ENCODE measurements at regions not wholly inside any gene's neighbourhood (a gene's known extent, or its start where the extent isn't known, plus 50 kb on each side); places are given as distances from the start of the nearest gene placed in this dataset.
A peak's percentile ranks its signal among the peaks of the same experiment; 100 is the strongest.

DNA sequence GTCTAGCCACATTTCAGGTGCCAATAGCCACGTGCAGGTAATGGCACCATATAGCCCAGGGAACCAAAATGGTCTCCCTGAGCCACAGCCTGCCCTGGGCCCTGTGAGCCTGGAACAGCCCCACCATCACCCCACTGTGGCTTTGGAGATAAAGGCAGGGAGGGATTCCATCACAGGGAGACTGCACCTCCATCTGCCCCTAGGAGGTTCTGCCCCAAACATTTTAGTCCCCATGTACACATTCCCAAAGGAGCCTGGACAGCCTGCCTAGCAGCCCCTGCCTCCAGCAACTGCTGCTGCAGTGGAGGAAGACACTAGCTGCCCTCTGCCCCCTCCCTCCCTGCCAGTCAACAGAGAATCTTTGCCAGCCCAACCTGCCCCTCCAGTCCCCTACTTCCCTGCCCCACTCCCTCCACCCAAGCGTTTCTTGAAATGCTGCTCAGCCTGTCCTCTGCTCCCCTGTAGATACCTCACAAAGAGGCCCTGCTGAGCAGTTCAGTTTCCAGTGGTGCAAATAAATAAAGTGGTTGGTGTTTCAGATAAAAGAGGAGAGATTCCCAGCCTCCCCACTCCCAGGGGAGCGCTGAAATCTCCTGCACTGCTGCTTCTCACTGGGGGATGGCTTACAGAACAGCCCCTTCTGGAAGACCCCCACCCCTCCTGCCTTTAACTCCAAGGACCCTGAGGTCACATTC lies 921.8 kb downstream of the UQCRFS1 start:
- 0 out of 2 replicates have a peak, but pooled peaks have one; percentile 12 for TF ChIP-seq MAX (IDR thresholded peaks at IDR 0.05)
- TF ChIP-seq YY1 (IDR thresholded peaks at IDR 0.05; ENCODE audit: low read depth) = peak; percentile 38; the same call in 1 of the 2 replicates
- peak; percentile 94 for TF ChIP-seq TEAD4 (IDR thresholded peaks at IDR 0.05)
- peak; percentile 96 for TF ChIP-seq FOXM1 (IDR thresholded peaks at IDR 0.05; ENCODE audit: borderline replicate concordance, low read depth)
- TF ChIP-seq, protein P1, sequence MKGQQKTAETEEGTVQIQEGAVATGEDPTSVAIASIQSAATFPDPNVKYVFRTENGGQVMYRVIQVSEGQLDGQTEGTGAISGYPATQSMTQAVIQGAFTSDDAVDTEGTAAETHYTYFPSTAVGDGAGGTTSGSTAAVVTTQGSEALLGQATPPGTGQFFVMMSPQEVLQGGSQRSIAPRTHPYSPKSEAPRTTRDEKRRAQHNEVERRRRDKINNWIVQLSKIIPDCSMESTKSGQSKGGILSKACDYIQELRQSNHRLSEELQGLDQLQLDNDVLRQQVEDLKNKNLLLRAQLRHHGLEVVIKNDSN (IDR thresholded peaks at IDR 0.05) = no peak
- peak; percentile 92 for TF ChIP-seq NFIC (IDR thresholded peaks at IDR 0.05)
- peak; percentile 98 for TF ChIP-seq EP300 (IDR thresholded peaks at IDR 0.05; ENCODE audit: borderline replicate concordance)
- no peak for TF ChIP-seq CREB1 (IDR thresholded peaks at IDR 0.05; ENCODE audit: low read depth)
- TF ChIP-seq, protein P2, sequence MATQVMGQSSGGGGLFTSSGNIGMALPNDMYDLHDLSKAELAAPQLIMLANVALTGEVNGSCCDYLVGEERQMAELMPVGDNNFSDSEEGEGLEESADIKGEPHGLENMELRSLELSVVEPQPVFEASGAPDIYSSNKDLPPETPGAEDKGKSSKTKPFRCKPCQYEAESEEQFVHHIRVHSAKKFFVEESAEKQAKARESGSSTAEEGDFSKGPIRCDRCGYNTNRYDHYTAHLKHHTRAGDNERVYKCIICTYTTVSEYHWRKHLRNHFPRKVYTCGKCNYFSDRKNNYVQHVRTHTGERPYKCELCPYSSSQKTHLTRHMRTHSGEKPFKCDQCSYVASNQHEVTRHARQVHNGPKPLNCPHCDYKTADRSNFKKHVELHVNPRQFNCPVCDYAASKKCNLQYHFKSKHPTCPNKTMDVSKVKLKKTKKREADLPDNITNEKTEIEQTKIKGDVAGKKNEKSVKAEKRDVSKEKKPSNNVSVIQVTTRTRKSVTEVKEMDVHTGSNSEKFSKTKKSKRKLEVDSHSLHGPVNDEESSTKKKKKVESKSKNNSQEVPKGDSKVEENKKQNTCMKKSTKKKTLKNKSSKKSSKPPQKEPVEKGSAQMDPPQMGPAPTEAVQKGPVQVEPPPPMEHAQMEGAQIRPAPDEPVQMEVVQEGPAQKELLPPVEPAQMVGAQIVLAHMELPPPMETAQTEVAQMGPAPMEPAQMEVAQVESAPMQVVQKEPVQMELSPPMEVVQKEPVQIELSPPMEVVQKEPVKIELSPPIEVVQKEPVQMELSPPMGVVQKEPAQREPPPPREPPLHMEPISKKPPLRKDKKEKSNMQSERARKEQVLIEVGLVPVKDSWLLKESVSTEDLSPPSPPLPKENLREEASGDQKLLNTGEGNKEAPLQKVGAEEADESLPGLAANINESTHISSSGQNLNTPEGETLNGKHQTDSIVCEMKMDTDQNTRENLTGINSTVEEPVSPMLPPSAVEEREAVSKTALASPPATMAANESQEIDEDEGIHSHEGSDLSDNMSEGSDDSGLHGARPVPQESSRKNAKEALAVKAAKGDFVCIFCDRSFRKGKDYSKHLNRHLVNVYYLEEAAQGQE (IDR thresholded peaks at IDR 0.05; ENCODE audit: low read depth) = no peak
- 0 out of 2 replicates have a peak, but pooled peaks have one; percentile 20 for TF ChIP-seq EGR1 (IDR thresholded peaks at IDR 0.05)
- TF ChIP-seq TCF12 (IDR thresholded peaks at IDR 0.05; ENCODE audit: low read depth) = peak; percentile 99
- peak; percentile 99 for TF ChIP-seq ZBTB7A (IDR thresholded peaks at IDR 0.05; ENCODE audit: low read depth)
- TF ChIP-seq CEBPB (IDR thresholded peaks at IDR 0.05) = peak; percentile 56
- TF ChIP-seq RAD21 (IDR thresholded peaks at IDR 0.05; ENCODE audit: low read depth) = peak; percentile 21; the same call in 1 of the 2 replicates
- no peak for TF ChIP-seq TAF1 (IDR thresholded peaks at IDR 0.05; ENCODE audit: low read depth)

GRCh38 chr19:28289295-28290063 lies 923.5 kb downstream of the UQCRFS1 start:
- TF ChIP-seq, protein P2 (IDR thresholded peaks at IDR 0.05; ENCODE audit: low read depth) = no peak
- TF ChIP-seq EGR1 (IDR thresholded peaks at IDR 0.05) = peak; percentile 86
- peak; percentile 95 for TF ChIP-seq EP300 (IDR thresholded peaks at IDR 0.05; ENCODE audit: borderline replicate concordance)
- peak; percentile 92 for TF ChIP-seq TEAD4 (IDR thresholded peaks at IDR 0.05)
- TF ChIP-seq, protein P1 (IDR thresholded peaks at IDR 0.05) = peak; percentile 47; the same call in 1 of the 2 replicates
- TF ChIP-seq ZBTB7A (IDR thresholded peaks at IDR 0.05; ENCODE audit: low read depth) = peak; percentile 93
- peak; percentile 27 for TF ChIP-seq MAX (IDR thresholded peaks at IDR 0.05)
- no peak for TF ChIP-seq TAF1 (IDR thresholded peaks at IDR 0.05; ENCODE audit: low read depth)
- peak; percentile 96 for TF ChIP-seq TCF12 (IDR thresholded peaks at IDR 0.05; ENCODE audit: low read depth)
- peak; percentile 98 for TF ChIP-seq NFIC (IDR thresholded peaks at IDR 0.05)
- TF ChIP-seq YY1 (IDR thresholded peaks at IDR 0.05; ENCODE audit: low read depth) = peak; percentile 68; the same call in 1 of the 2 replicates
- TF ChIP-seq FOXM1 (IDR thresholded peaks at IDR 0.05; ENCODE audit: borderline replicate concordance, low read depth) = peak; percentile 87
- peak; percentile 54 for TF ChIP-seq RAD21 (IDR thresholded peaks at IDR 0.05; ENCODE audit: low read depth)
- TF ChIP-seq CREB1 (IDR thresholded peaks at IDR 0.05; ENCODE audit: low read depth) = no peak
- TF ChIP-seq CEBPB (IDR thresholded peaks at IDR 0.05) = peak; percentile 40; the same call in 1 of the 2 replicates

DNA sequence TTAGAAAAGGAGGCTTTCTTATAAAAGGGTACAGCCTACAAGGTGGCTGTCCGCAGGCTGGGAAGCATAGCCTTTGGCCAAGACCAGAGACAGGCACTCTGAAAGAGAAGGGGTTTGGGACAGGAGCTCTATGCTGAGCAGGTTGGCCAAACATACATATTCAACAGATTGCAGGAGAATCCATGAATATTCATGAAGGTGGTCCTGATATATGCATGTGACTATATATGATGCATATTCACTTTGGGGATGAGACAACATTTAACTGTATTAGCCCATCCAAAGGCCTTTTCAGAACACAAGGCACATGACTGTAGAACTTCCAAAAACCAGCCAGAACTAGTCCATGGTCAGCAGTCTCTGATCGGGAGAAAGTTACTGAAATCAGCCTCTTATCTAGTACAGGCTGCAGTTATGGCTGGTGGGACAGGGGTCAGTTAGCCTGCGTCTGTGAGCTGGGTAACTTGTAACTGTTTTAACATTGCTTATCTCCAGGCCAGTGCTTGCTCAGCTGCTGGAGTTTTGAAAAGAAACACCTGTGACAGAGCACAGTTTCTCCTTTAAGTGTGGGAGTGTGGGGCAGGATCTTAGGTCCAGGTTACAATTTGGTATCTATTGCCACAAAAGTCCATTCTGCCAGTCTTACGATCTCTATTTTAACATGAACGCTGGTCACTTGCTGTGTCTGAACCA lies 924.2 kb downstream of the UQCRFS1 start:
- TF ChIP-seq NFIC (IDR thresholded peaks at IDR 0.05) = no peak
- TF ChIP-seq CREB1 (IDR thresholded peaks at IDR 0.05; ENCODE audit: low read depth) = no peak
- TF ChIP-seq TCF12 (IDR thresholded peaks at IDR 0.05; ENCODE audit: low read depth) = no peak
- TF ChIP-seq, protein P1 (IDR thresholded peaks at IDR 0.05) = no peak

DNA sequence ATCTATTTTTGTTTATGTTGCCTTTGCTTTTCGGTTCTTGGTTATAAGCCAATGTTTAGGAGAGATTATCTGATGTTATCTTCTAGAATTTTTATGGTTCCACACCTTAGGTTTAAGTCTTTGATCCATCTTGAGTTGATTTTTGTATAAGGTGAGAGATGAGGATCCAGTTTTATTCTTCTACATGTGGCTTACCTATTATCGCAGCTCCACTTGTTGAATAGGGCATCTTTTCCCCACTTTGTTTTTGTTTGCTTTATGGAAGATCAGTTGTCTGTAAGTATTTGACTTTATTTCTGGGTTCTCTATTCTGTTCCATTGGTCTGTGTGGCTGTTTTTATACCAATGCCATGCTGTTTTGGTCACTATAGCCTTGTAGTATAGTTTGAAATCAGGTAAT lies 927.0 kb downstream of the UQCRFS1 start:
- TF ChIP-seq RAD21 (IDR thresholded peaks at IDR 0.05; ENCODE audit: low read depth) (no peak), ZBTB7A (IDR thresholded peaks at IDR 0.05; ENCODE audit: low read depth) (no peak), CEBPB (IDR thresholded peaks at IDR 0.05) (no peak), FOXM1 (IDR thresholded peaks at IDR 0.05; ENCODE audit: borderline replicate concordance, low read depth) (no peak), CREB1 (IDR thresholded peaks at IDR 0.05; ENCODE audit: low read depth) (no peak), EGR1 (IDR thresholded peaks at IDR 0.05) (no peak), TAF1 (IDR thresholded peaks at IDR 0.05; ENCODE audit: low read depth) (no peak), YY1 (IDR thresholded peaks at IDR 0.05; ENCODE audit: low read depth) (no peak), NFIC (IDR thresholded peaks at IDR 0.05) (no peak), TCF12 (IDR thresholded peaks at IDR 0.05; ENCODE audit: low read depth) (no peak), MAX (IDR thresholded peaks at IDR 0.05) (no peak), EP300 (IDR thresholded peaks at IDR 0.05; ENCODE audit: borderline replicate concordance) (no peak), TEAD4 (IDR thresholded peaks at IDR 0.05) (no peak)
- TF ChIP-seq, protein P2 (IDR thresholded peaks at IDR 0.05; ENCODE audit: low read depth) = no peak
- TF ChIP-seq, protein P1 (IDR thresholded peaks at IDR 0.05) = no peak

Measured in Ishikawa (cell line).